IPS-20b (cell line): ENCODE measurements at regions not wholly inside any gene's neighbourhood (a gene's known extent, or its start where the extent isn't known, plus 50 kb on each side); places are given as distances from the start of the nearest gene placed in this dataset.

Source experiments
- H3K27ac ChIP-seq: one replicate; pipeline ENCODE4 v1.5.1; 2013; ENCODE audit warnings: low read length
- H3K27me3 ChIP-seq: 2 replicates; pipeline ENCODE4 v1.6.1; 2013; ENCODE audit warnings: mild to moderate bottlenecking, low read length, inconsistent platforms; ENCODE audit not compliant: insufficient read depth
- H3K36me3 ChIP-seq: 2 replicates; pipeline ENCODE4 v1.6.1; 2013; ENCODE audit warnings: low read depth, mild to moderate bottlenecking, inconsistent platforms, low read length, moderate library complexity; ENCODE audit not compliant: insufficient read depth
- H3K4me1 ChIP-seq: 2 replicates; pipeline ENCODE4 v1.6.1; 2013; ENCODE audit warnings: mild to moderate bottlenecking, control low read depth, inconsistent platforms, low read length, moderate library complexity; ENCODE audit not compliant: insufficient read depth
- H3K4me3 ChIP-seq: 2 replicates; pipeline ENCODE4 v1.5.1; 2013; ENCODE audit warnings: mild to moderate bottlenecking, low read length, inconsistent platforms
- H3K9ac ChIP-seq: 2 replicates; pipeline ENCODE4 v1.6.1; 2013; ENCODE audit warnings: low read depth, mild to moderate bottlenecking, inconsistent platforms, low read length, moderate library complexity
- H3K9me3 ChIP-seq: 2 replicates; pipeline ENCODE4 v1.6.1; 2013; ENCODE audit warnings: mild to moderate bottlenecking, low read depth, low read length, inconsistent platforms; ENCODE audit not compliant: insufficient read depth

- Histone ChIP-seq H3K27me3 (no peaks in the 10 kb centered on the region), H3K4me3 (no peak overlapping the region), H3K9me3 (peaks cover 7% of the 10 kb centered on the region), H3K9ac (no peak overlapping the region), H3K4me1 (peaks cover 9% of the 10 kb centered on the region; the same call in 1 of the 2 replicates), H3K27ac (no peak overlapping the region), H3K36me3 (no peaks in the 10 kb centered on the region)
Measured at GRCh38 chr20:24360531-24360930, 108.9 kb upstream of the SYNDIG1 start.

- no peaks in the 10 kb centered on the region for H3K36me3 ChIP-seq
- H3K27me3 ChIP-seq, result no peaks in the 10 kb centered on the region
- H3K4me3 ChIP-seq, result no peak overlapping the region
- peaks cover 6% of the 10 kb centered on the region; the same call in 1 of the 2 replicates for H3K4me1 ChIP-seq
- no peak overlapping the region for H3K9ac ChIP-seq
- no peak overlapping the region for H3K27ac ChIP-seq
- H3K9me3 ChIP-seq, result peaks cover 7% of the 10 kb centered on the region
Measured at GRCh38 chr20:24359321-24360027, 110.0 kb upstream of the SYNDIG1 start.

GRCh38 chr20:24357931-24358330 lies 111.5 kb upstream of the SYNDIG1 start:
- H3K36me3 ChIP-seq, result no peaks in the 10 kb centered on the region
- no peaks in the 10 kb centered on the region for H3K27me3 ChIP-seq

DNA sequence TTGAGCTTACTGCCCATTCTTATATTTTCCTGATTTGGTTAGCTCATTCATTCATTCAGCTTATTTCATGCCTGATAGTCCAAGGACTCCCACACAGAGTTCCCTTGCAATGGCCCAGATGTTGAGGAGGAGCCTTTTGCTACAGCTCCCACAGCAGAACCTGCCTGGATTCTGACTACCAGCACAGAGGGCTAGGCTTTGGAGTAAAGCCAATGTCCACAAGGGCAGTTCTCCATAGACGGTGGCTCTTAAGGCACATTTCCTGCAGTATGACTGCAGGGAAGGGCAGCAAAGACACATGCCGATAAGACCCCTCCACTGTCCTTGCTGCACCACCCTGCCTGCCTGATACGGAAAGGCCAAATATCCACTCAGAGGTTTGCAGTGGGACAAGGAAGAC lies 112.3 kb upstream of the SYNDIG1 start:
- peaks cover 6% of the 10 kb centered on the region; the same call in 1 of the 2 replicates for H3K4me1 ChIP-seq
- peaks cover 2% of the 10 kb centered on the region for H3K9me3 ChIP-seq
- H3K36me3 ChIP-seq, result no peaks in the 10 kb centered on the region
- H3K27me3 ChIP-seq, result no peaks in the 10 kb centered on the region
- no peak overlapping the region for H3K9ac ChIP-seq
- no peak overlapping the region for H3K27ac ChIP-seq
- no peak overlapping the region for H3K4me3 ChIP-seq

More at GRCh38 chr20:24357931-24358330, 111.5 kb upstream of the SYNDIG1 start:
- no peak overlapping the region for H3K9ac ChIP-seq
- peaks cover 6% of the 10 kb centered on the region; the same call in 1 of the 2 replicates for H3K4me1 ChIP-seq
- H3K27ac ChIP-seq, result no peak overlapping the region
- no peak overlapping the region for H3K4me3 ChIP-seq
- peaks cover 7% of the 10 kb centered on the region for H3K9me3 ChIP-seq

DNA sequence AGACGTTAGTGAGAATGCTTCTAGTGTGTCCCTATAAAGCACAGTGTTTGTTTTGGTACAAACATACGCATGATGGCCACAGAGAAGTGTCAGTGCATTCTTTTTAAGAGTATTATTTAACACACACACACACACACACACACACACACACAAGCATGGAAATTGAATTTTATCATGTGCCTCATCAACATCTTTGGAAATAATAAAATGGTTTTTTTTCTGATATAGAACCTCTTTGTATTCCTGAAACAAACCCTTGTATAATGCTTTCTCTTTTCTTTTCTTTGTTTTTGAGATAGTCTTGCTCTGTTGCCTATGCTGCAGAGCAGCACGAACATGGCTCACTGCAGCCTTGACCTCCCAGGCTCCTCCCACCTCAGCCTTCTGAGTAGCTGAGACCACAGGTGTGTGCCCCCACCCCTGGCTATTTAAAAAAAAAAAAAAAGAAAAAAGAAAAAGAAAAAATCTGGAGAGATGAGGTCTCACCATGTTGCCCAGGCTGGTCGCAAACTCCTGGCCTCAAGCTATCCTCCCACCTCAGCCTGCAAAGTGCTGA lies 116.2 kb upstream of the SYNDIG1 start:
- H3K4me1 ChIP-seq, result no peaks in the 10 kb centered on the region
- no peaks in the 10 kb centered on the region for H3K27me3 ChIP-seq
- no peaks in the 10 kb centered on the region for H3K36me3 ChIP-seq
- H3K9ac ChIP-seq, result no peak overlapping the region
- H3K9me3 ChIP-seq, result no peaks in the 10 kb centered on the region
- H3K4me3 ChIP-seq, result no peak overlapping the region
- no peak overlapping the region for H3K27ac ChIP-seq

GRCh38 chr20:24350923-24351368 lies 118.5 kb upstream of the SYNDIG1 start:
- no peaks in the 10 kb centered on the region for H3K36me3 ChIP-seq
- H3K4me3 ChIP-seq, result no peak overlapping the region
- H3K27me3 ChIP-seq, result no peaks in the 10 kb centered on the region
- H3K4me1 ChIP-seq, result no peaks in the 10 kb centered on the region
- H3K9ac ChIP-seq, result no peak overlapping the region
- no peaks in the 10 kb centered on the region for H3K9me3 ChIP-seq
- H3K27ac ChIP-seq, result no peak overlapping the region

DNA sequence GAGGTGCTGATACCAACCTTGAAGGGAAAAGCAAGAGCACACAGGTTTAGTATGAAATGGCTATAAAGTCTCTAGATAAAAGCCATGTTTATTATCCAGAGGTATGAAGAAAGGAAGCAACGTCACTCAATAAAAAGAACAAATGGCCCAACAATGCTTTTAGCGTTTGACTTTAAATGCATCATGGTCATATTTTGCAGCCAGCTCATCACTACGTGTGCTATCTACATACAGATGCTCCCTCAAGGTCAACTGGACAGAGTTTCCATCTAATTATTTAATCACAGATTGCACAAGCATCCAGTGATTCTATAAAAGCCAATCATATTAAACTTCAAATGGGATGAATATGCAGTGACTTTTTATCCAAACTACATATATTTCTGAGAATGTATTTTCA lies 127.6 kb upstream of the SYNDIG1 start:
- no peaks in the 10 kb centered on the region for H3K4me1 ChIP-seq
- no peaks in the 10 kb centered on the region for H3K36me3 ChIP-seq
- H3K9ac ChIP-seq, result no peak overlapping the region
- no peak overlapping the region for H3K27ac ChIP-seq
- no peaks in the 10 kb centered on the region for H3K27me3 ChIP-seq
- H3K4me3 ChIP-seq, result no peak overlapping the region
- no peaks in the 10 kb centered on the region for H3K9me3 ChIP-seq

DNA sequence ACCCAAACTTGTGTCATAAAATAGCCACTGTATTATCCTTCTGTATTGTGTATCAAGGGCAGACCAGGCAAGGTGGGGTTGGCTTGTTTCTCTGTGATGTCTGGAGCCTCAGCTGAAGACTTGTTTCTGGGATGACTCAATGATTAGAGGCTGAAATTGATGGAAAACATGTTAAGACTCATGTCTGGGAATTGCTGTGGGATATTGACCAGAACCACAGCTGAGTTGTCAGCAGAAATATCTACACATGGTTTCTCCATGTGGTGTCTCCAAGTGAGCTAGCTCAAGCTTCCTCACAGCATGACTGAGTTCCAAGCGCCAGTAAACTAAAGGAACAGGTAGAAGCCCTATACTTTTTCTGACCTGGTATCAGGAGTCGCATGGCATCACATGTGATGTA lies 128.5 kb upstream of the SYNDIG1 start:
- Histone ChIP-seq H3K27me3 (no peaks in the 10 kb centered on the region), H3K9ac (no peak overlapping the region), H3K4me1 (no peaks in the 10 kb centered on the region), H3K36me3 (no peaks in the 10 kb centered on the region), H3K4me3 (no peak overlapping the region), H3K27ac (no peak overlapping the region), H3K9me3 (no peaks in the 10 kb centered on the region)

- Histone ChIP-seq H3K9ac (no peak overlapping the region), H3K27me3 (no peaks in the 10 kb centered on the region), H3K9me3 (no peaks in the 10 kb centered on the region), H3K27ac (no peak overlapping the region), H3K4me1 (no peaks in the 10 kb centered on the region), H3K36me3 (no peaks in the 10 kb centered on the region), H3K4me3 (no peak overlapping the region)
Measured at GRCh38 chr20:24339210-24339641, 130.2 kb upstream of the SYNDIG1 start.

DNA sequence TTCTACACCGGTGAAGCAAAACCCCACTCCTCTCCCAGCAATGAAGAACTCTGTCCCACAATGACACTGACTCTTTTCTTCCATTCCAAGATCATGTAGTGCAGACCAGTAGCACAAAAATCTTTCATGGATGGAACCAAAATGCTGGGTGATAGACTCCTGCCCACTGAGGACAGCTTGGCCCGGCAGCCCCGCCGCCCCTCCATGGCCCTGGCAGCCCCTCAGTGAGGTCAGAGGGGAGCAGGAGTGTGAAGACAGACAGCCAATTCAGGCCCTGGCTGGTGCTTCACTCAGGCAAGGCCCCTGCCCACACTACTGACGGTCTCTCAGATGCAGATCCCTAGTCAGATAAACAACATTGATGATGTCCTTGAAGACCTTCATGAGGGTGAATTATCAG lies 131.9 kb upstream of the SYNDIG1 start:
- Histone ChIP-seq H3K4me1 (no peaks in the 10 kb centered on the region), H3K27me3 (no peaks in the 10 kb centered on the region), H3K36me3 (no peaks in the 10 kb centered on the region), H3K27ac (no peak overlapping the region), H3K9me3 (no peaks in the 10 kb centered on the region), H3K4me3 (no peak overlapping the region), H3K9ac (no peak overlapping the region)

DNA sequence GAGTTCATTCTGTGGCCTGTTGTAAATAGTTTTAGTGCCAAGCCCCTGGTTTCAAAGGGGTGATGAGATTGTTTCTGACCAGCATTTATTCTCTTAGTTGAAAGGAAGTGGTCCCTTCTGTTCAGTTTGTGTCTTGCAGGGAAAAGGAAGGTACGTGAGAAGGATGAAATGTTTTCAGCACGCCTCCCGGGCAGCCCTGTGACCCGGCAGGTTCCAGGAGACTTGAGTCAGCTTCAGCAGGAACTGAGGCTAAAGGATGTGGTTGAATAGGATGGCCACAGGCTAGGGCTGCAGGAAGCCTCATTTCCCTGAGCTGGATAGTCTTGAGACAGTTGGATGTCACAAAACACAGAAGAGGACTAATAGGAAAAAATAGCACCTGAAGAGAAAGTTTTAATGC lies 132.4 kb upstream of the SYNDIG1 start:
- no peaks in the 10 kb centered on the region for H3K36me3 ChIP-seq
- no peak overlapping the region for H3K4me3 ChIP-seq
- no peaks in the 10 kb centered on the region for H3K4me1 ChIP-seq
- no peaks in the 10 kb centered on the region for H3K27me3 ChIP-seq
- H3K9ac ChIP-seq, result no peak overlapping the region
- no peak overlapping the region for H3K27ac ChIP-seq
- no peaks in the 10 kb centered on the region for H3K9me3 ChIP-seq

DNA sequence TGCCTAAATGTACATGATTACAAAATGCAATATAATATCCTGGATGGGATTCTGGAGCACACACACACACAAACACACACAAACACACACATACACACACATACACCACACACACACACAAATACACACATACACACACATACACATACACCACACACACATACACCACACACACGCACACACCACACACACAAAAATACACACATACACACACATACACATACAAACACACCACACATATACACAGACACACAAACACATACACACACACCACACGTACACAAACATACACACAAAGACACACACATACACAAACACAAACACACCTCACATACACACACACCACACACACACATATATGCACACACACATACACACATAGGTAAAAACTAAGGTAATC lies 134.6 kb upstream of the SYNDIG1 start:
- no peaks in the 10 kb centered on the region for H3K27me3 ChIP-seq
- no peaks in the 10 kb centered on the region for H3K4me1 ChIP-seq
- no peaks in the 10 kb centered on the region for H3K36me3 ChIP-seq
- no peak overlapping the region for H3K4me3 ChIP-seq
- no peak overlapping the region for H3K9ac ChIP-seq
- H3K9me3 ChIP-seq, result no peaks in the 10 kb centered on the region
- H3K27ac ChIP-seq, result no peak overlapping the region
